ENCODE measurements at regions not wholly inside any gene's neighbourhood (a gene's known extent, or its start where the extent isn't known, plus 50 kb on each side); places are given as distances from the start of the nearest gene placed in this dataset.

DNA sequence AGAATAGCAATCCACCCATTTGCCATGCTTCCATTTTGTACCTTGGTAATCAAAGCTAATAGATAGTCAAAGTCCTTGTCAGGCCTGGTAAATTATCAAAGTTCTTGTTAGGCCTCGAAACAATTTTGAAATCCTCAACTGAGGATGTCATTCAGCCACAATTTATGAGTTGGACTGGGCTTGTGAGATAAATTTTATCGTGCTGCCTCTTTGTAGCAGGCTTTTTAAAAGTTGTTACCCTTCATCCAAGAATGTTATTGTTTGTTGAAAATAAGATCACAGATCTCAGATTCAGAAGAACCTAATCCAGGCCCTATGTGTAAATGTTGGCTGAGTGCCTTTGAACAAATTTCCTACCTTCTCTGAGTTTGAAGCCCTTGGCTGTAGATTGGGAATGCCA, 143.3 kb upstream of the PROK2 start:
- TF ChIP-seq, protein P1, sequence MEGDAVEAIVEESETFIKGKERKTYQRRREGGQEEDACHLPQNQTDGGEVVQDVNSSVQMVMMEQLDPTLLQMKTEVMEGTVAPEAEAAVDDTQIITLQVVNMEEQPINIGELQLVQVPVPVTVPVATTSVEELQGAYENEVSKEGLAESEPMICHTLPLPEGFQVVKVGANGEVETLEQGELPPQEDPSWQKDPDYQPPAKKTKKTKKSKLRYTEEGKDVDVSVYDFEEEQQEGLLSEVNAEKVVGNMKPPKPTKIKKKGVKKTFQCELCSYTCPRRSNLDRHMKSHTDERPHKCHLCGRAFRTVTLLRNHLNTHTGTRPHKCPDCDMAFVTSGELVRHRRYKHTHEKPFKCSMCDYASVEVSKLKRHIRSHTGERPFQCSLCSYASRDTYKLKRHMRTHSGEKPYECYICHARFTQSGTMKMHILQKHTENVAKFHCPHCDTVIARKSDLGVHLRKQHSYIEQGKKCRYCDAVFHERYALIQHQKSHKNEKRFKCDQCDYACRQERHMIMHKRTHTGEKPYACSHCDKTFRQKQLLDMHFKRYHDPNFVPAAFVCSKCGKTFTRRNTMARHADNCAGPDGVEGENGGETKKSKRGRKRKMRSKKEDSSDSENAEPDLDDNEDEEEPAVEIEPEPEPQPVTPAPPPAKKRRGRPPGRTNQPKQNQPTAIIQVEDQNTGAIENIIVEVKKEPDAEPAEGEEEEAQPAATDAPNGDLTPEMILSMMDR (conservative IDR thresholded peaks at IDR 0.05), result no peak
- no peak for TF ChIP-seq EZH2 (IDR thresholded peaks at IDR 0.05; ENCODE audit: low read depth)
